GM18502 (cell line): ENCODE measurements at regions not wholly inside any gene's neighbourhood (a gene's known extent, or its start where the extent isn't known, plus 50 kb on each side); places are given as distances from the start of the nearest gene placed in this dataset.

Source experiments
- ATAC-seq: cut with Tn5 transposase; IDR thresholded peaks from one replicate; pipeline ENCODE4 v1.9.1; 2021; ENCODE audit warnings: mild to moderate bottlenecking; ENCODE audit not compliant: unreplicated experiment, poor library complexity

DNA sequence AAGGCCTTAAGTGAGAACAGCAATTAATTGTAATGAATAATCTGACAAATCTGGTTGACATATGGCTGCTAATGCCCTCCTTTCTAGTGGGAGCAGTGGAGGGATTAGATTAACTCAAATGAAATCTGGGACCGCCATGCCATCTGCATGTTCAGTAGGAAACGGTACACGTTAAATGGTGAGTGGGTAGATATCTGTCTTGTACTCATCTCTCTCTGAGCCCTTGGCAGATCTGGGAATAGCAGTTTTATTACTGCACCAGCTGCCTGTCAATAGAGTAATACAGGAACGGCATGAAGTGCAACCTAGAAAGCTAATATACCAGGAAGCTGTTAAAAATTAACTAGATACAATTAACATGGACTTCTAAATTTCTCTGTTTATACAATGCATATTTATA is 258.8 kb downstream of the GPD2 start:
- ATAC-seq: no peak

DNA sequence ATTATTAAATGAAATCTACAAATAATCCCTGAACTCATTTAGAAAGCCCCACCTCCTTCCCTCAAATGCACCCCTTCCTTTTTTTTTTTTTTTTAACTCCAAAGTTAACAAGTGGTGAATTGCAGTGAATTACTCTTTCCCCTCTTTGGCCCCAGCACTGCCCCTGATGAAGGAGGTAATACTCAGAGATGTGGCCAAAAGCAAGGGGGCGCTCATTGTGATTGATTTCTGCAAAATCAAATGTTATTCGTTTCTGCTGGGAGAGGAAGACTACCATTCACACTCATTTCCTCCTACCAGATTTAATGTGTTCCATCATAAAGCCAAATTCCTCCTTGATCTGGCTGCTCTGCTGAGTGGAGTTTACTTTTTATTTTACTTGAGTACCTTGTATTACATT is 259.4 kb downstream of the GPD2 start:
- ATAC-seq: no peak

DNA sequence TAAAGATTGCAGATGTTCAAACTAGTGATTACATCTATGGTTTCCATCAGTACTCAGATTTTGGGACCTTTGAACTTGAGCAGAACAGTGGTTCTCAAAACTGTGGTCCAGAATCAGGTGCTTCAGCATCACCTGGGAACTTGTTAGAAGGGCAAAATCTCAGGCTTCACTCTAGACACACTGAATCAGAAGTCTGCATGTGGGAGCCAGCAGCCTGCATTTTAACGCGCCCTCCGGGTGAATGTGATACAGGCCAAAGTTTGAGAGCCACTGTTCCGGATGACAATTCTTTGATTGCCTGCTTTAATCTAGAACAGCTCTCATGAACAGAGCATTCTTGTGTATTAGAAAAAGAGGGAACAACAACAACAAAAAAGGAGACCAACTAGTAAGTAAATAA is 261.7 kb downstream of the GPD2 start:
- ATAC-seq: no peak

DNA sequence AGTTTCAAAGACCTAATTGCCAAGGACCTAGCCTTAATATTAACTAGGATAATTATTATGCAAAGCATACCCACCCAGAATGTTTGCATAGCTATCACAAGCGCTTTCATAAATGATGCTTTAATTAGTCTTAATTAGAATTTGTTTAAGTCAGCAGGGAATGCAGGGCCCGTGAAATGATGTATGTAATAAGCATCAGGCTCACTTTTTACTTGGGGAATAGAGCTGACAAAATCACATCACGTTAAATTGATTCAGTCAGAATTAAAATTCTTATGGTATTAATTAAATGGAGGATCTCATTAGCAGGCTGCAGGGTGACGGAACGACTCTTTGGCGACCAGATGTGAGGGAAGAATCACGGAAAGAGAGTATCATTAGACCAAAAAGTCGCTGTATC is 264.5 kb downstream of the GPD2 start:
- no peak for ATAC-seq

DNA sequence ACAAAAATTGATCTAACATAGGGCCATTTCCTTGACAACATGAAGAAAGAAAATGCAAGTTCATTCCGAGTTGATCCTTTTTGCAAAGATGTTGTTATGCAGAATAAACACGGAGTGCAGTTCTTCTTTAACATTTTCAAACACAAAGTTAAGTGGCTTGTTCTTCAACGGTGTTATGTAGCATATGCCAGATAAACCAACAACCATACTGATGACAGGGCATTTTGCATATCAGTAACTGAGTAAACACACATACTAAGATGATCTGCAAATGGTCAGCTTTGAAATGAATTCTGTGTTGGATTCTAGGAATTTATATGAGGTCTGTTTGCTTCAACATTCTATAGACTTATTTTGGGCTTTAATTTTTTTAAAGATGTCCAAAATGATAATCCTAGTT is 266.4 kb downstream of the GPD2 start:
- ATAC-seq: no peak

DNA sequence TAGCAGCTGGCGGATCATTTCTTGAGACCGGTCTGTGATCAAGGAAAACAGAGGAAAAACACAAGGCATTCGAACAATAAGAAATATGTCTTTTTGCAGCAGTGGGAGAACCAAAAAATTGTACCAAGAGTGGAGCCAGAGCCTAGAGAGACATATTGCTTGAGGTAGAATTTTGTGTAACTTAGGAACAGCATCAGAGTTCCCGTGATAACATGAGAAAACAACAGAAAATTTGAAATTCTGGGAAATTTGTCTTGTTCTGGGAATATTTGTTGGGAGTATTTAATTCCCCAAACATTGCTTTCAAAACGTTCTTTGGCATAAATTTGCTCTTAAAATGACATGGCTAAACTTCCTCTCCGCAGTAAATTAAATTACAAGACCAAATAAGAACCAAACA is 267.5 kb downstream of the GPD2 start:
- ATAC-seq: no peak

DNA sequence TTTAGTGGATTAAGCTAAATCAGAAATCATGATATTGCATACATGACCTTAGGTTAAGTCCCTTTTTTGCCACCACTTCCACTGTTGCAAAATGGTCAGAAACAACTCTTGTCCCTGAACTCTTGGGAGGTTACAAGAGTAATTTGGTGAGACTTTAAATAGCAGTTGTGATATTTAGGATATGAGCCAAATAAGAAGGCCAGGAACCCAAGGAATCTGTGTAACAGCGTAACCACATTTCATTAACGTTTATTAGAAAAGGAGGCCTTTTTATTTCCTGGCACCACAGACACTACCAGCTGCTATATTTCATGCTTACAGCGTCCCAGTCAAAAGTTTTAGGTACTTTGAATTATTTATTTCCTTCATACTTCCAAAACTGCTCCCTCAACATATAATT is 268.0 kb downstream of the GPD2 start:
- no peak for ATAC-seq

DNA sequence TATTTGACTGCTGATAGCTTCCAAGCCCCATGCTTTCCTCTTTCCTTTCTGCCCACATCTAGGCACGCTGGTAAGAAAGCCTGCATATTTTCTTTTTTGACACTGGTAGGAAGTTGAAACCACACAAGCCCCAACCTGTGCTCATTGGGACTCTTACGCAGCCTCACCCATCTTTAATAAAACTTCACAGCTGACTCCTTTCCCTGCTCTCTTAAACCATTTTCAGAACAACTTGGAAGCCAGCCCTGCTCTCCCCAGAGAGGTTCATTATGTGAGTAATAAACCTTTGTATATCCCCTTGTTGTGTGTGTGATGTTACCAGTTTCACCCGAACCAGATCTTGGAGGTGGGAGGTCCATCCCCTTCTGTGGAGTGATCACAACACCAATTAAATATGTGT is 268.4 kb downstream of the GPD2 start:
- ATAC-seq: no peak

DNA sequence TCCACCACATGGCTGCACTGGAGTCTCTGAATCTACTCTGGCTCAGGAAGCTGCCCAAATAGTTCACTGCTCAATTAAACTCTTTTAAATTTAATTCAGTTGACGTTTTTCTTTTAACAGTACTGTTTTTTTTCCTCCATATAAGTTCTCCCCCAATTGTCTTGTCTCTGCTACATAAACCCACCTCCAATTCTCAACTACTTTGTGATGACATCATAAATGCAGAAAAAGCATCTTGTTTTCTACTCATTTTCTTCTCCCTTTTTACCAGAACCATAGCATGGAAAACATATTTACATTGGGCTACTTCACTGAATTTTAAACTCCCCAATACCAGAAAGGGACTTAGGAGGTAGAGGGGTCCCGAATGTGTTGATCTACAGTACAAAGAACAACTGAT is 270.4 kb downstream of the GPD2 start:
- ATAC-seq: no peak

DNA sequence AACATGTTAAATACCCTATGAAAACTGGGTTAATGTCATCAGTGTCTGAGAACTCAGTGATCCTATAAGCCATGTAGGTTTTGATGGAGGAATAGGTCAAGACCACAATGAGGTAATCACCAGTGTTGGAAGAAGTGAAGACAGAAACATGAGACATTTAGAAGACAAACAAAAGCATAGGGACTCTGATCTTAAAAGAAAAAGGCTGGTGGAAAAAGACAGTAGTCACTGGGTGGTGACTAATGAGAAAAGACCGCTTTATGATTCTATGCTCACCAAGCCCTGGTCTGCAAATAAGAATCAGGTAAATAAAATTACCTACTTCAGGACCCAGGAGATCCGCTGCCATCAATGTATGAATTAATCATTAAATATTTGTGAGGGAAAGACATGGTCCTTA is 271.9 kb downstream of the GPD2 start:
- ATAC-seq: no peak

DNA sequence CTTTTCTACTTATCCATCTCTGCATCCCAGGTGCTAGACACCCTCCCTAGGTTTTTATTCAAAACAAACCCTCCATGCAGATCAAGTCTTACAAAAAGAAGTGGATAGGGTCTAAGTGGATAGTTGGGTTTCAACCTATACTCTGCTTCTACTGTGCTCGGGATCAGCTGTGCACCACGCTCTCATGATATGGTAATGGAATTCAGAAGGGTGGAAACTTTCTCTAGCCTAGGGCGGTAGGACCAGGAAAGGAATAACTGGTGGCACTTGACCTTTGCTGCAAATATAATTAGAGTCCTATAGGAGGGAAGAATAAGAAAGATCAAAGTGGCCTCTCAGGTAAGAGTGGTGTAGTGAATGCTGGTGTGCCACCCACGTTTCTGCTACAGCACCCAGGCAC is 272.9 kb downstream of the GPD2 start:
- ATAC-seq: no peak

DNA sequence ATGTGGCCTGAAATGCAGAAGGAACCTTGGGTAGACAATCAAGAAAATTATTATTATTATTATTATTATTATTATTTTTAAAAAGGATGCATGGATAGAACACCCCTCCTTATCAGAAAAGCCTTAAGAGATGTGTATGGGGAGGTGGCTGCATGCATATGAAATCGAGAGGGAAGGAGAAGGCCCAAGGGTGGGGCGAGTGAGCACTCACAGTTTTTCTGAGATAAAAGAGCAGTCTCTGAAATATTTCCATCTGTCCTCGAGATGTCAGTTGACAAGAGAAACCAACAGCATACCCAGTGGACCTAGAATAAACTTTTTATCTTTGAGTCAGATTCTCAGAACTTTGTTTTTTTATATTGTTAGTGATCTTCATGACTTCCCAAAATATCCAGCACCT is 282.9 kb downstream of the GPD2 start:
- no peak for ATAC-seq

DNA sequence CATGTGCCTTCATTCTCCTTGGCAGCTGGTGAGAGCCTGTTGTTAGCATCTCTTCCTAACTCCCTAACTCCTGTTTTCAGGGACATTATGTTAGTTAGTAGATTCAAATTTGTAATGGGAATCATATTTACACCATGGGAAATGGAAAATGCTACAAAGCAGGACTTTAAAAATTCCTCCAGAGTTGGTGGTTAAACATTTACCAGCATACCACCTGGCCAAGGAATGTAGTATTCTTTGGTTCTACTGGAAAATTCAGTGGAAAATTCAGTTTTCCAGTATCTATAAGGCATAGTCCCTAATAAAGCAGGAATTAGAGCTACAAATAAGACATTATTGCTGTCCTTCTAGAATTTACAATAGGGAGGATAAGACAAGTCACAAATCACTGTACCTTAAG is 291.7 kb downstream of the GPD2 start:
- ATAC-seq: no peak

DNA sequence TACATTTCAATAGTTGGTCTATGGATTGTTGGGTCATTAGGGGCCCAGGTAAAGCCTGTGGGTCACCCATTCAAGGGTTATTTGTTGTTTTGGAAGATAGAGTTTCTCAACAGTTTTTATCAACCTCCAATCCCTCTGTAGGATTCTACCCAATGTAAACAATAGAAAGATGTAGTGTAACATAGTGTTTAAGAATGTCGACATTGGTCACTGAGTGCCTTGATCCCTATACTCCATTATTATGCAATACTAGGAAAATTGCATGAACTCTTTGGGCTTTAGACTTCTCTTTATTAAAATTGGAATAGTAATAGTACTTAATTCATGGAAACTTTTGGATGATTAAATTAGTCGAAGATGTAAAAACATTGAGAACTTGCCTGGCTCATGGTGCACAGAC is 292.1 kb downstream of the GPD2 start:
- no peak for ATAC-seq

DNA sequence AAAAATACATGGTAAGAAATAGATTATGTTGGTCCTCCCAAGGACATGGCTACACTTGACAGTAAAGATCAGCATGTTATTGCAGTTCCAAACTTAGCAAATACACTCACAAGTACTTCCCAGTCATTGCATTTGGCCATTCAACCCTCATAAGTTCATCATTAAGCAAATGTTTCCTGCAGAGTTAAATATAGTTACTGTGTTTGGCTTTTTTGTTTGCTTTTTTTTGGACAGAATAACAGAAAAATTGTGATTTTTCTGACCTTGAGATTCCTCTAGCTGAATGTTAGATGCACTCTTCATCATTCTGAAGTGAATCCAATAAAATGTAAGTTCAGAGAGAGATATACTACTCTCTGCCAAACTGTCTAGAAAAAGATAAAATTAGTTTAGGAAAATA is 295.3 kb downstream of the GPD2 start:
- no peak for ATAC-seq

DNA sequence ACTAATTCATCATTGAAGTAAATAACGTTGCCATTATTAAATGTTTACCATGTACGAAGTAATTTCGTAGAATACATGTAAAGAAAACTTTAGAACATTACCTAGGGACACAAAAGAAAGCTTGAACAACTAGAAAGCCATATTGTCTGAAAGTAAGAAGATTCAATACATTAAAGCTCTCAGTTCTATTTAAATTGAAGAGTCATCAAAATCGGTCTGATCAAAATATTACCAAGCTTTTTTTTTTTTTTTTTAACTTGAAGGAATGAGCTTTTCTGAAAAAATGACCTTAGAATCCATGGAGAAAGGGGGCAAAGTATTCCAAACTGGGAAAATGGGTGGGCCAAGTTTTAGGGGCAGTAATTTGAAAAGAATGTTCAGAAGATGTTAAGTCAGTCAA is 300.8 kb downstream of the GPD2 start:
- ATAC-seq: no peak

DNA sequence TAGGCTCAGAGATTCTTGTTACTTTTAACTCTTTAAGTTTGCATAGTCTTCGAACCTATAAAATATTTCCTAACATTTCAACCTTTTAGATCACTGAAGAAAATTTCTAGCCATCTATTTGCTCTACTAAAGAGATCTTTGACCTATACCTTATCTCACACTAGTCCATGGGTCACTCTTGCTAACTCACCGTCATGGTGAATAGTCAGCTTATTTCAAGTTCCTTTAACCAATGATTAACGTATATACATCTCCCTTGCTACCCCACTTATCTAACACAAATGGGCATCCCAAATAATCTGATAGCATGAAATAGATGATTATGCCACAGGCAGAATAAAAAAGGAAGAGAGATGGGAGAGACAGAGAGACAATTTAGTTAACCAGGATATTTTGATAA is 303.1 kb downstream of the GPD2 start:
- no peak for ATAC-seq

DNA sequence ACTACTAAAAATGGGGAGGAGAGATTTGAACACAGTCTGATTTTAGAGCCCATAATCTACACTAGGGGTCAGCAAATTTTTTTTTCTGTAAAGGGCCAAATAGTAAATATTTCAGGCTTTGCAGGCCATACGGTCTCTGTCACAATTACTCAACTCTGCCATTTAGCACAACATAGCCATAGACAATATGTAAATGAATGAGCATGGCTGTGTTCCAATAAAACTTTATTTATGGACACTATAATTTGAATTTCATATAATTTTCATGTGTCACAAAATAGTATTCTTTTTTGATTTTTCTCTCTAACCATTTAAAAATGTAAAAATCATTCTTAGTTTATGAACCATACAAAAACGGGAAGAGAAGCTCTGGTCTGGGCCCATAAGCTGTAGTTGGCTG is 309.4 kb downstream of the GPD2 start:
- ATAC-seq: no peak

DNA sequence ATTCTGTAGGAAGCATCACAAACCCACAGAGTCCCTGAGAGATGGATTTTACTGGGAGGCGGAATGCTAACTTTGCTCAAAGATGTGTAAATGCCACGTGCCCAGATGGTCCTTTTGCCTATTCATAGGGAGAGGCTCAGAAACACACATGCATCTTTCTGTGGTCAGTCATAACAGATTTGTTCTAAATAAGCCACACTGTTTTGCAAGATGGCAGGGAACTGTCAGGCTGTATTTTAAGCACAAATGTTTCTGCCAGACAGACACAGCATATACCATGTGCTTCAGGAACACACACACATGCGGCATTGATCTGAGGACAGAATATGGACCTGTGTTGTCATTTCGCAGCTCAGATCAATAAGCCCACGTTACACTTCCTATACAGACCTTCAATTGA is 312.0 kb downstream of the GPD2 start:
- no peak for ATAC-seq

DNA sequence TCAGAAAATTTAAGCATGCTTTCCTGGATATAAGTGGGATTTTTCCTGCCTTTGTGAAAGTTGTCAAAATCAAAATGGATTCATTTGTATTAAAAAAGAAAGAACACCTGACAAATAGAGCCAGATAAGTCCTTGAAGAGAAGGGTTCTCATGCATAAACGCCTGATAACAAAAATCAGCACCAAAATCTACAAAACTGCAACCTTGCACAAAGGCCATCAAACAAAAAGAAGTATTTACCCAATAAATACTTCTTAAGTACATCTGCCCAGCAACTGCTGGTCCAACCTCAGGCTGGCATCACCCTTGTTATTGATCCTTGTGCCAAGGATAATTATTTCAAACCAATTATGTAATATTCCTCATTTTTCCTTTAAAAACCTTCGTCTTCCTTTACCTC is 315.9 kb downstream of the GPD2 start:
- ATAC-seq: no peak

DNA sequence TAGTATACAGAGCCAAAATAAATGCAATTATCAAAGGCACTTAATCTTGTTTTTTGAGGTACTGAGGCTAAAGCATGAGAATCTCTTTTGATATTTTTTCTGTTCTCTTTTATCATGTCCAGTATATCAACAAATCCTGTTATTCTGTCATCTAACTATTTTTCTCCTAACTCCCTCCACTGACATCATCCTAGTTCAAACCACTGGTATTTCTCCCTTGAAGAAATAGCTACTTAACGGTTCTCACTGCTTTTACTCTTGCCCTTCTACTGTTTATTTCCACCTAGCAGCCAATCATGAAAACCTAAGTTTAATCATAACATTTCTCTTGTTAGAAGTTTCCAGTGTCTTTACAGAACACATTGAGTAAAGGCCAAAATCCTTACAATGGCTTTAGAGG is 317.6 kb downstream of the GPD2 start:
- no peak for ATAC-seq

DNA sequence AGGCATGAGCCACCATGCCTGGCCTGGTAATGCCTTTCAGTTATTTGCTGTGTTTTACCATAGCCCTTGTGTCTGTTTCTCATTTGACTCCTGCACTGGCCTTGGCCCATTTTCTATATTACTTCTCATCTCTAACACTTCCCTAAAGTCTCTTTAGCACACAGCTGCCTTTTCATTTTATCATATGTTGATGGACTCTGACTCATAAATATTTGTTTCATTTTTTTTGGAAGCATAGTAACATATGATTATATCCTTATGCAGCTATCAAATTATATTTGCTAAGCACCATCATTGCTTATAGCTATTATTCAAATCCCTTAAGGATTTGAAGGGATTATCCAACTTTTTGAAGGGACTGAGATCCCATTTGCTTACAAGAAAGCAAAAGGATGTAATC is 320.3 kb downstream of the GPD2 start:
- no peak for ATAC-seq

DNA sequence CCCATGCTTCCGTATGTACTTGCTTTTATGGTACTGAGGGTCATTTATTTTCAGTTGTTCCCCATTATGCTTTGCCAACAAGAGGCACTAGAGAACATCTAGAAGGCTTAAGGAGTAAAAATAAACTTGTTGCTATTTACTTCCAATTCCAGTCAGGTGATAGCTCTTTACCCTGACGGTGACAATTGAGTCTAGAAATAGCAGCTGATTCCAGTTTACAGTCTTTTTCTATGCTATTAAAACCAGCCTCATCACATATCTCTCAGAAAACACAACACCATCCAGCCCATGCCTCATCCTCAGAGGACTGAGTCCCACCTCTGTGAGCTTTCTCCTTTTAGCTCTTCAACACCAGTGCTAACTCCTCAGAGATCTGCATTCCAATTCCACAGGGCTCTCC is 327.0 kb downstream of the GPD2 start:
- ATAC-seq: no peak

DNA sequence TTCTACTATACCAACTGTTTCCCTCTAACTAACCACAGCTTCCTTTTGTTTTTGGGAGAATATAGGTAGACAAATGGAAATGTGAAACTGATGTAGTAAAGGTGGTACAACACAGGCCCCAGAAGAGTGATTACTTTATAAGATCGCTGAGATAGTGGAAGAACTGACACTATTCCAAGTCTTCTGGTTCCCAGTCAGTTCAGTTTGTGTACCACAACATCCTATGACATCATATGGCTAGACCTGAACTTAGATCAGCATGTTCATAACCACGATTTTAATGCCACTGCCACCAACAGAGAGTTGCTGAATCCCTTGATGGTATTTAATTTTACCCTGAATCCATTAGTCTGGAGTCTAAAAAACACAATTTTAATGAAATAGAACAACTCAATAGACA is 328.9 kb downstream of the GPD2 start:
- ATAC-seq: no peak
